Nephron (organoid): ENCODE measurements at regions not wholly inside any gene's neighbourhood (a gene's known extent, or its start where the extent isn't known, plus 50 kb on each side); places are given as distances from the start of the nearest gene placed in this dataset.

Source experiments
- H3K27ac Mint-ChIP-seq, 3 experiments: 2 replicates each; pipeline ENCODE4 v1.8.0; 2020; ENCODE audit warnings: mixed read lengths in 3 of 3, mild to moderate bottlenecking in 2 of 3, moderate library complexity in 1 of 3
- H3K27me3 Mint-ChIP-seq: 2 replicates; pipeline ENCODE4 v1.8.0; 2021; ENCODE audit warnings: low read depth, mild to moderate bottlenecking, moderate library complexity, mixed read lengths
- H3K36me3 Mint-ChIP-seq: 2 replicates; pipeline ENCODE4 v1.8.0; 2020; ENCODE audit warnings: low read depth, mixed read lengths
- H3K4me1 Mint-ChIP-seq: 2 replicates; pipeline ENCODE4 v1.8.0; 2020; ENCODE audit warnings: mixed read lengths
- H3K4me3 Mint-ChIP-seq, 3 experiments: 2 replicates each; pipeline ENCODE4 v1.8.0; 2020; ENCODE audit warnings: mild to moderate bottlenecking in 3 of 3, mixed read lengths in 3 of 3, moderate library complexity in 2 of 3
- H3K9me3 Mint-ChIP-seq: 2 replicates; pipeline ENCODE4 v1.8.0; 2020; ENCODE audit warnings: mixed read lengths
- CTCF ChIP-seq, 3 experiments: fragments of 200-600 bp; sonication (generic); IDR thresholded peaks; one replicate each; pipeline ENCODE4 v1.5.0; 2021; ENCODE audit warnings: antibody characterized with exemption in 3 of 3; ENCODE audit not compliant: unreplicated experiment in 3 of 3

GRCh38 chr1:187947359-187947758, 1118.6 kb downstream of the PLA2G4A start:
- Mint-ChIP-seq H3K36me3 (no peaks in the 10 kb centered on the region), H3K9me3 (peaks cover 34% of the 10 kb centered on the region), H3K27me3 (no peaks in the 10 kb centered on the region), H3K4me1 (no peaks in the 10 kb centered on the region), H3K27ac (no peak overlapping the region), H3K4me3 (no peak overlapping the region)
- TF ChIP-seq CTCF (IDR thresholded peaks at IDR 0.05; ENCODE audit: unreplicated experiment in 3 of 3), result no peak

GRCh38 chr1:187948170-187948794, 1119.5 kb downstream of the PLA2G4A start:
- TF ChIP-seq CTCF (IDR thresholded peaks at IDR 0.05; ENCODE audit: unreplicated experiment in 3 of 3), result no peak
- H3K27ac Mint-ChIP-seq, result no peak overlapping the region
- peaks cover 35% of the 10 kb centered on the region for H3K9me3 Mint-ChIP-seq
- H3K36me3 Mint-ChIP-seq, result no peaks in the 10 kb centered on the region
- no peaks in the 10 kb centered on the region for H3K27me3 Mint-ChIP-seq
- H3K4me1 Mint-ChIP-seq, result no peaks in the 10 kb centered on the region
- no peak overlapping the region for H3K4me3 Mint-ChIP-seq

DNA sequence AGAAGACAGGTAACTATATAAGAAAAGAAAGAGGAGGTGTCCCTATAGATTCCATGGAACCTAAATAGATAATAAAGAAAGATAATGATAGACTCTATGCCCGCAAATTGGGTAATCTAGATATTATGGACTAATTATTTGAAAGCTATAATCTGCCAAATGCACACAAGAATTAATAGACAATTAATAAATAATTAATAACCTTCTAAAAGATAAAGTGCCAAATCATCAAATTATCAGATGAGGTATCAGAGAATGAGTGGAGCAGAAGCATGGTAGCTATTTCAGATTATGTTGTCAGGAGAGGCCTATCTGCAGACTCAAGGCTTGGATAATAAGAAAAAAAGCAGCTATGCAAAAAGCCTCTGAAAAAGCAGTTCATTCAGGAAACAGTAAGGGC, 1120.8 kb downstream of the PLA2G4A start:
- Mint-ChIP-seq H3K27me3 (no peaks in the 10 kb centered on the region), H3K36me3 (no peaks in the 10 kb centered on the region), H3K4me3 (no peak overlapping the region), H3K9me3 (peaks cover 38% of the 10 kb centered on the region), H3K4me1 (no peaks in the 10 kb centered on the region), H3K27ac (no peak overlapping the region)
- TF ChIP-seq CTCF (IDR thresholded peaks at IDR 0.05; ENCODE audit: unreplicated experiment in 3 of 3), result no peak

DNA sequence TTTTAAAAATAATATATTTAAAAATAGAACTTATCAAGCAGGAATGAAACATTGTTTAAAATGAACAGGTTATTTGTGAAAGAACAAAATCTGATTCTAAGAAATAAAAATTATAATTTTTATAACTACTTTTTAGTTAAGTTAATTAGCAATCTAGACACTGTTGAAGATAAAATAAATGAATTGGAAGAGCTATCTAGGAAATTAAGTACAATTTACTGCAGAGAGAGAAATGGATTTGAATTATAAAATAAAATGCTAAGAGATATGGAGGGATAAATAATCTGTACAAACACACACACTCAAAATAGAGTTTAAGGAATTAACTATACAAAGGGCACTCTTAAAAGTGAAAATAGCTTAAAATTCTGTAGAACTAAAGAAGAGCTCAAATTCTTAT, 1123.1 kb downstream of the PLA2G4A start:
- Mint-ChIP-seq H3K4me1 (no peaks in the 10 kb centered on the region), H3K27me3 (no peaks in the 10 kb centered on the region), H3K9me3 (peaks cover 26% of the 10 kb centered on the region), H3K36me3 (no peaks in the 10 kb centered on the region), H3K4me3 (no peak overlapping the region), H3K27ac (no peak overlapping the region)
- no peak for TF ChIP-seq CTCF (IDR thresholded peaks at IDR 0.05; ENCODE audit: unreplicated experiment in 3 of 3)

- H3K4me1 Mint-ChIP-seq, result no peaks in the 10 kb centered on the region
- H3K4me3 Mint-ChIP-seq, result no peak overlapping the region
- peaks cover 23% of the 10 kb centered on the region for H3K9me3 Mint-ChIP-seq
- H3K36me3 Mint-ChIP-seq, result no peaks in the 10 kb centered on the region
- no peak for TF ChIP-seq CTCF (IDR thresholded peaks at IDR 0.05; ENCODE audit: unreplicated experiment in 3 of 3)
- no peaks in the 10 kb centered on the region for H3K27me3 Mint-ChIP-seq
- H3K27ac Mint-ChIP-seq, result no peak overlapping the region
These were observed 1123.7 kb downstream of the PLA2G4A start for GRCh38 chr1:187952446-187952845.

GRCh38 chr1:187956975-187957374, 1128.2 kb downstream of the PLA2G4A start:
- no peak for TF ChIP-seq CTCF (IDR thresholded peaks at IDR 0.05; ENCODE audit: unreplicated experiment in 3 of 3)

More at GRCh38 chr1:187956975-187957374, 1128.2 kb downstream of the PLA2G4A start:
- peaks cover 4% of the 10 kb centered on the region for H3K4me1 Mint-ChIP-seq
- no peaks in the 10 kb centered on the region for H3K27me3 Mint-ChIP-seq
- H3K27ac Mint-ChIP-seq, result no peak overlapping the region
- peaks cover 7% of the 10 kb centered on the region for H3K9me3 Mint-ChIP-seq
- H3K36me3 Mint-ChIP-seq, result no peaks in the 10 kb centered on the region
- no peak overlapping the region for H3K4me3 Mint-ChIP-seq
